K562 (cell line): ENCODE measurements at regions not wholly inside any gene's neighbourhood (a gene's known extent, or its start where the extent isn't known, plus 50 kb on each side); places are given as distances from the start of the nearest gene placed in this dataset.

ENCODE experiments used
- ATAC-seq: fragments of 200-7000 bp; cut with Tn5 transposase; 3 replicates; pipeline ENCODE4 v1.9.1; 2020; ENCODE audit warnings: moderate library complexity
- BruUV-seq: library from RNA; stranded (reverse); fragments of 400-500 nt; replicated peaks from 2 replicates; lab custom pipeline; 2021; lab: Mats Ljungman, UMichigan
- CTCF ChIA-PET: fragments of 300-600 bp; formaldehyde crosslinking; extraction: SDS; loops from one replicate; lab custom pipeline; 2021; ENCODE audit warnings: low intra/inter-chr PET ratio; lab: Yijun Ruan, JAX
- POLR2A ChIA-PET: fragments of 300-600, 350-650 bp; sonication (Branson Sonifier 250); formaldehyde crosslinking; extraction: SDS; loops from one replicate; lab custom pipeline; 2021; ENCODE audit warnings: antibody characterized with exemption, inconsistent platforms; lab: Yijun Ruan, JAX
- DNase-seq, 4 experiments: peaks; one replicate each; pipeline versions ENCODE4 v3.0.0 to v3.0.0-alpha.2; 2011 to 2018; ENCODE audit warnings: low spot score in 3 of 4, mixed read lengths in 3 of 4; ENCODE audit errors: extremely low read depth in 1 of 4
- FAIRE-seq: peaks from 2 replicates; lab custom pipeline; 2011; peaks lifted over from hg19 to GRCh38; lab: Jason Lieb, UNC
- H2AFZ ChIP-seq: 2 replicates; pipeline ENCODE4 v1.6.0; 2011; ENCODE audit warnings: low read depth, low read length, control low read depth, inconsistent platforms
- H3K27ac ChIP-seq: fragments of 200-600 bp; 3 replicates; pipeline ENCODE4 v1.8.0; 2011; ENCODE audit warnings: low read depth, mild to moderate bottlenecking, control low read depth, inconsistent platforms, low read length, moderate library complexity, mixed read lengths; ENCODE audit errors: extremely low read depth
- H3K27me3 ChIP-seq, 2 experiments: fragments of 300-600 bp in 1 of 2; 2 replicates in 1 of 2; 3 replicates in 1 of 2; pipeline versions ENCODE4 v1.6.0 to v1.8.0; 2011; ENCODE audit warnings: inconsistent platforms in 2 of 2, low read length in 2 of 2, mild to moderate bottlenecking in 1 of 2, mixed read lengths in 1 of 2, moderate library complexity in 1 of 2; ENCODE audit not compliant: control insufficient read depth in 2 of 2, insufficient read depth in 2 of 2
- H3K36me3 ChIP-seq: fragments of 300-600 bp; 3 replicates; pipeline ENCODE4 v1.8.0; 2011; ENCODE audit warnings: mild to moderate bottlenecking, low read length, inconsistent platforms; ENCODE audit not compliant: control insufficient read depth, insufficient read depth
- H3K4me1 ChIP-seq, 2 experiments: fragments of 200-600 bp in 1 of 2; replicated peaks in 1 of 2; 2 replicates in 1 of 2; 3 replicates in 1 of 2; pipeline versions ENCODE4 v1.5.1 to v1.8.0; 2011; ENCODE audit warnings: inconsistent platforms in 2 of 2, low read length in 2 of 2, mild to moderate bottlenecking in 1 of 2, mixed read lengths in 1 of 2, moderate library complexity in 1 of 2; ENCODE audit not compliant: control insufficient read depth in 2 of 2, insufficient read depth in 2 of 2
- H3K4me2 ChIP-seq: 2 replicates; pipeline ENCODE4 v1.6.1; 2011; ENCODE audit warnings: low read length, control low read depth, inconsistent platforms, mixed read lengths; ENCODE audit not compliant: insufficient read depth
- H3K4me3 ChIP-seq: fragments of 200-600 bp; sonication (generic), shearing (Covaris generic); 2 replicates; pipeline ENCODE4 v1.5.1; 2016; ENCODE audit warnings: control low read depth, inconsistent platforms
- H3K79me2 ChIP-seq: fragments of 200-600 bp; 3 replicates; pipeline ENCODE4 v1.8.0; 2011; ENCODE audit warnings: low read length, inconsistent platforms; ENCODE audit not compliant: control insufficient read depth, insufficient read depth
- H3K9ac ChIP-seq, 2 experiments: 2 replicates each; pipeline versions ENCODE4 v1.6.0 to v1.6.1; 2011; ENCODE audit warnings: low read depth in 2 of 2, low read length in 2 of 2, control low read depth in 1 of 2, inconsistent platforms in 1 of 2, mild to moderate bottlenecking in 1 of 2, mixed read lengths in 1 of 2; ENCODE audit not compliant: insufficient read depth in 1 of 2
- H3K9me1 ChIP-seq: one replicate; pipeline ENCODE4 v1.6.0; 2011; ENCODE audit warnings: inconsistent platforms, mild to moderate bottlenecking, low read length, moderate library complexity; ENCODE audit not compliant: control insufficient read depth, insufficient read depth
- H3K9me3 ChIP-seq: replicated peaks from 2 replicates; pipeline ENCODE4 v1.5.1; 2011; ENCODE audit warnings: low read depth, low read length, inconsistent platforms; ENCODE audit not compliant: control insufficient read depth, insufficient read depth
- H4K20me1 ChIP-seq: replicated peaks from 2 replicates; pipeline ENCODE4 v1.6.1; 2011; ENCODE audit warnings: low read length, inconsistent platforms, mixed read lengths; ENCODE audit not compliant: control insufficient read depth, insufficient read depth
- GABPB1 ChIP-seq: sonication (generic); formaldehyde crosslinking; IDR thresholded peaks from 2 replicates; pipeline ENCODE4 v1.8.0; 2022; ENCODE audit warnings: mild to moderate bottlenecking, missing genetic modification reagents
- HMG20B ChIP-seq: fragments of 250-450 bp; sonication (Bioruptor Pico); IDR thresholded peaks from 2 replicates; pipeline ENCODE4 v1.5.0; 2021; ENCODE audit warnings: mild to moderate bottlenecking
- KDM5B ChIP-seq: fragments of 200-600 bp; sonication (generic); IDR thresholded peaks from 2 replicates; pipeline ENCODE4 v1.6.1; 2012; ENCODE audit warnings: low read depth, mild to moderate bottlenecking, moderate library complexity, low read length, control low read depth, inconsistent platforms; ENCODE audit not compliant: insufficient replicate concordance
- MCM2 ChIP-seq: fragments of 450-650 bp; IDR thresholded peaks from 2 replicates; pipeline ENCODE4 v1.6.1; 2017; ENCODE audit warnings: low read depth, mild to moderate bottlenecking
- RNF2 ChIP-seq: sonication (generic); IDR thresholded peaks from 2 replicates; pipeline ENCODE4 v1.6.1; 2016
- TFE3 ChIP-seq: fragments of 450-650 bp; formaldehyde crosslinking; IDR thresholded peaks from 2 replicates; pipeline ENCODE4 v1.4.0; 2020; ENCODE audit warnings: mild to moderate bottlenecking, mixed read lengths
- ZNF24 ChIP-seq: fragments of 450-650 bp; IDR thresholded peaks from 2 replicates; pipeline ENCODE4 v1.6.1; 2016
- ZNF274 ChIP-seq: IDR thresholded peaks from 2 replicates; pipeline ENCODE4 v1.6.1; 2011; ENCODE audit warnings: low read depth, mild to moderate bottlenecking, low read length, moderate library complexity, borderline replicate concordance
- ZNF282 ChIP-seq: sonication (generic); formaldehyde crosslinking; IDR thresholded peaks from 2 replicates; pipeline ENCODE4 v1.8.1; 2023; ENCODE audit warnings: missing genetic modification reagents
- ZNF583 ChIP-seq: fragments of 250-450 bp; sonication (Bioruptor Pico); IDR thresholded peaks from 2 replicates; pipeline ENCODE4 v1.4.0; 2020
- WGBS: fragments of 100-300 bp; shearing (Covaris generic); methylation state at CpG from one replicate; pipeline ENCODE4 v1.1.6; 2016; ENCODE audit warnings: low coverage, mixed read lengths; ENCODE audit not compliant: insufficient coverage; ENCODE audit errors: missing lambda C conversion rate; 5-methylcytosine and 5-hydroxymethylcytosine counted together
- in situ Hi-C: fragments of 300-500 bp; cut with MboI; formaldehyde crosslinking; loops from 4 replicates; pipeline ENCODE4 v1.15.0; 2018; ENCODE audit warnings: inconsistent platforms, mixed read lengths
- intact Hi-C: fragments of 100-400 bp; cut with micrococcal nuclease; formaldehyde crosslinking; loops from 2 replicates; pipeline ENCODE4 v1.14.2; 2022

- H3K9ac ChIP-seq = no peak overlapping the region
- H2AFZ ChIP-seq = no peak overlapping the region
- H3K27me3 ChIP-seq = no peaks in the 10 kb centered on the region
- H3K36me3 ChIP-seq = no peaks in the 10 kb centered on the region
- H4K20me1 ChIP-seq = no peaks in the 10 kb centered on the region
- ATAC-seq (no peak), FAIRE-seq (no peak), DNase-seq (no peak)
- in situ Hi-C loops (no loop called here), intact Hi-C loops (no loop called here)
- ChIA-PET CTCF (no interaction called here), POLR2A (no interaction called here)
- no peak overlapping the region for H3K27ac ChIP-seq
- H3K4me3 ChIP-seq = no peak overlapping the region
- WGBS = 4% methylated on average over 5 of the region's 5 CpGs
- no TSS peak for BruUV-seq
- no peaks in the 10 kb centered on the region; the same call in 1 of the 2 replicates for H3K9me3 ChIP-seq
- no peaks in the 10 kb centered on the region for H3K4me1 ChIP-seq
- no peaks in the 10 kb centered on the region for H3K79me2 ChIP-seq
- no peaks in the 10 kb centered on the region for H3K9me1 ChIP-seq
- H3K4me2 ChIP-seq = no peak overlapping the region
- no peak for TF ChIP-seq TFE3 (CRISPR knock-in tag)
- TF ChIP-seq GABPB1 (CRISPR knock-in tag) = no peak
- no peak for TF ChIP-seq RNF2
- TF ChIP-seq HMG20B = no peak
- no peak for TF ChIP-seq ZNF583 (CRISPR knock-in tag)
- no peak for TF ChIP-seq ZNF274
- no peak for TF ChIP-seq ZNF282
- no peak for TF ChIP-seq KDM5B
- no peak for TF ChIP-seq ZNF24
- TF ChIP-seq MCM2 = no peak
Observed at GRCh38 chr6:126831461-126831860, 287.0 kb upstream of the RSPO3 start.
